ENCODE measurements at regions not wholly inside any gene's neighbourhood (a gene's known extent, or its start where the extent isn't known, plus 50 kb on each side); places are given as distances from the start of the nearest gene placed in this dataset.

DNA sequence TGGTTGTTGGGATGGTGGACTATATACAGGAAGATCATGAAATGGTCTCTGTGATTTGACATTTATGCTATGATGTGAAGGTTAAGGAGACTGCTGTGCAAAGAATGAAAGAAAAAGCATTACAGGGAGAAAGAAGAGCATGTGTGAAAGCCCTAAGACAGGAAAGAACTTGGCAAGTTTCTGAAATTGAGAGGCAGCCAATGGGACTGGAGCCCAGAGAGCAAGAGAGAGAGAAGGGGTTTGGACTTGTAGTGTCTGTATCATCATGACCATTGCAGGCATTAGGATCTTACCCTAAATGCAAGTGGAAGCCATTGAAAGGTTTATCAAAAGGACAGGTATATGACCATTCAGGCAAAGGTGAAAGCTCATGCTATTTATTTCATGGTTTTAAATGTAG lies 147.1 kb downstream of the NAA11 start:
- DNase-seq (ENCODE audit: low read depth), result no peak
- no peak overlapping the region for H3K4me3 ChIP-seq (ENCODE audit: low read depth, low read length)
- TF ChIP-seq, protein P1, sequence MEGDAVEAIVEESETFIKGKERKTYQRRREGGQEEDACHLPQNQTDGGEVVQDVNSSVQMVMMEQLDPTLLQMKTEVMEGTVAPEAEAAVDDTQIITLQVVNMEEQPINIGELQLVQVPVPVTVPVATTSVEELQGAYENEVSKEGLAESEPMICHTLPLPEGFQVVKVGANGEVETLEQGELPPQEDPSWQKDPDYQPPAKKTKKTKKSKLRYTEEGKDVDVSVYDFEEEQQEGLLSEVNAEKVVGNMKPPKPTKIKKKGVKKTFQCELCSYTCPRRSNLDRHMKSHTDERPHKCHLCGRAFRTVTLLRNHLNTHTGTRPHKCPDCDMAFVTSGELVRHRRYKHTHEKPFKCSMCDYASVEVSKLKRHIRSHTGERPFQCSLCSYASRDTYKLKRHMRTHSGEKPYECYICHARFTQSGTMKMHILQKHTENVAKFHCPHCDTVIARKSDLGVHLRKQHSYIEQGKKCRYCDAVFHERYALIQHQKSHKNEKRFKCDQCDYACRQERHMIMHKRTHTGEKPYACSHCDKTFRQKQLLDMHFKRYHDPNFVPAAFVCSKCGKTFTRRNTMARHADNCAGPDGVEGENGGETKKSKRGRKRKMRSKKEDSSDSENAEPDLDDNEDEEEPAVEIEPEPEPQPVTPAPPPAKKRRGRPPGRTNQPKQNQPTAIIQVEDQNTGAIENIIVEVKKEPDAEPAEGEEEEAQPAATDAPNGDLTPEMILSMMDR (IDR thresholded peaks at IDR 0.05; ENCODE audit: low read depth, low read length), result no peak
- TF ChIP-seq, protein P2, sequence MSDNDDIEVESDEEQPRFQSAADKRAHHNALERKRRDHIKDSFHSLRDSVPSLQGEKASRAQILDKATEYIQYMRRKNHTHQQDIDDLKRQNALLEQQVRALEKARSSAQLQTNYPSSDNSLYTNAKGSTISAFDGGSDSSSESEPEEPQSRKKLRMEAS (IDR thresholded peaks at IDR 0.05; ENCODE audit: low read depth, low read length), result no peak
- TF ChIP-seq POLR2A (IDR thresholded peaks at IDR 0.05; ENCODE audit: extremely low read depth, insufficient read length) (no peak), MYC (IDR thresholded peaks at IDR 0.05; ENCODE audit: low read depth, low read length) (no peak)

DNA sequence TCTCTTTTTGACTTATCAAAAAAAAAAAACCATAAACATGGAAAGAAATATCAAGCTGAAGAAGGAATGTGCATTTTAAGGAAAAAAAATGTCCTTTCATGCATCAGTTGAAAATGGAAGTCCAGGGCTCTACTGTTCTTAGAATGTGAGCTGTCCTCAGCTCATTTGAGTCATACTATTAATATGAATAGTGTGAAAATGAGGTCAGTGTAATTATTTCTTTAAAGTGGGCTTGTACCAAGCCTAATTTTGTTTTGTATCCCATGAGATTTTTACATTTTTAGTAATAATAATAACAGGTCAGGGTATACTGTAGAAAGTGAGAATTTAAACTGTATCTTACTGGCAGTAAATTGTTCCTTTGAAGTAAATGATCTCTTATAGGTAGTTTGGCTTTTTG lies 148.5 kb downstream of the NAA11 start:
- no peak overlapping the region for H3K4me3 ChIP-seq (ENCODE audit: low read depth, low read length)
- DNase-seq (ENCODE audit: low read depth), result no peak
- TF ChIP-seq, protein P1 (IDR thresholded peaks at IDR 0.05; ENCODE audit: low read depth, low read length), result no peak
- no peak for TF ChIP-seq MYC (IDR thresholded peaks at IDR 0.05; ENCODE audit: low read depth, low read length)
- TF ChIP-seq, protein P2 (IDR thresholded peaks at IDR 0.05; ENCODE audit: low read depth, low read length), result no peak
- TF ChIP-seq POLR2A (IDR thresholded peaks at IDR 0.05; ENCODE audit: extremely low read depth, insufficient read length), result no peak

DNA sequence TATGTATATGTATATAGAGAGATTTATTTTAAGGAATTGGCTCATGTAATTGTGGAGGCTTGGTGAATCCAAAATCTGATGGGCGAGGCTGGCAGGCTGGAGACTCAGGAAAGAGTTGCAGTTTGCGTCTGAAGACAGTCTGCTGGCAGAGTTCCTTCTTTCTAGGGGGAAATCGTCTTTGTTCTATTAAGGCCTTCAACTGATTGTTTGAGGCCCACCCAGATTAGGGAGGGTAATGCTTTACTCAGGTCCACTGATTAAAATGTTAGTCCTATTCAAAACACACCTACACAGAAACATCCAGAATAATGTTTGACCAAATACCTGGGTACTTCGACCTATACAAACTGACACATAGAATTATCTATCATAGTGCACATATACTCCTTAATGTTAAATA lies 149.5 kb downstream of the NAA11 start:
- DNase-seq (ENCODE audit: low read depth), result no peak
- TF ChIP-seq, protein P1 (IDR thresholded peaks at IDR 0.05; ENCODE audit: low read depth, low read length), result no peak
- TF ChIP-seq MYC (IDR thresholded peaks at IDR 0.05; ENCODE audit: low read depth, low read length) (no peak), POLR2A (IDR thresholded peaks at IDR 0.05; ENCODE audit: extremely low read depth, insufficient read length) (no peak)
- TF ChIP-seq, protein P2 (IDR thresholded peaks at IDR 0.05; ENCODE audit: low read depth, low read length), result no peak
- no peak overlapping the region for H3K4me3 ChIP-seq (ENCODE audit: low read depth, low read length)

DNA sequence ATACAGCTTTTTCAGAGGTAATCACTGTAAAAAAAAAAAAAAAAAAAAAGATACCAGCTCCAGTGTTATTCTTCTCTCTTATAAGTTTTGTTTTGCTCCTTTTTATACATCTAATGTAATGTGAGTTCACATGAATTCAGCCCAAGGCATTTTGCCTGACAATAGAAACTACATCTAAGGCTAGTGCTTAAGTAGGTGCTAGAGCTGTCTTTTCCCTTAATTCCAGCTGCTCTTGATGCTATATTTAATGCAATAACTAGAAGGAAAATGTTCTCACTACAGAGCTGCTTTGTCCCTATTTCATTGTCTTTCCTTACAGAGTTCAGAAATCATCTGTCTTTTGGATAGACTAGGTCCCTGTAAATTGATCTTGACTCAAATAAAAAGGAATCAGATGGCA lies 150.1 kb downstream of the NAA11 start:
- TF ChIP-seq MYC (IDR thresholded peaks at IDR 0.05; ENCODE audit: low read depth, low read length), result no peak
- TF ChIP-seq POLR2A (IDR thresholded peaks at IDR 0.05; ENCODE audit: extremely low read depth, insufficient read length), result no peak
- TF ChIP-seq, protein P1 (IDR thresholded peaks at IDR 0.05; ENCODE audit: low read depth, low read length), result no peak
- no peak for DNase-seq (ENCODE audit: low read depth)
- no peak overlapping the region for H3K4me3 ChIP-seq (ENCODE audit: low read depth, low read length)

DNA sequence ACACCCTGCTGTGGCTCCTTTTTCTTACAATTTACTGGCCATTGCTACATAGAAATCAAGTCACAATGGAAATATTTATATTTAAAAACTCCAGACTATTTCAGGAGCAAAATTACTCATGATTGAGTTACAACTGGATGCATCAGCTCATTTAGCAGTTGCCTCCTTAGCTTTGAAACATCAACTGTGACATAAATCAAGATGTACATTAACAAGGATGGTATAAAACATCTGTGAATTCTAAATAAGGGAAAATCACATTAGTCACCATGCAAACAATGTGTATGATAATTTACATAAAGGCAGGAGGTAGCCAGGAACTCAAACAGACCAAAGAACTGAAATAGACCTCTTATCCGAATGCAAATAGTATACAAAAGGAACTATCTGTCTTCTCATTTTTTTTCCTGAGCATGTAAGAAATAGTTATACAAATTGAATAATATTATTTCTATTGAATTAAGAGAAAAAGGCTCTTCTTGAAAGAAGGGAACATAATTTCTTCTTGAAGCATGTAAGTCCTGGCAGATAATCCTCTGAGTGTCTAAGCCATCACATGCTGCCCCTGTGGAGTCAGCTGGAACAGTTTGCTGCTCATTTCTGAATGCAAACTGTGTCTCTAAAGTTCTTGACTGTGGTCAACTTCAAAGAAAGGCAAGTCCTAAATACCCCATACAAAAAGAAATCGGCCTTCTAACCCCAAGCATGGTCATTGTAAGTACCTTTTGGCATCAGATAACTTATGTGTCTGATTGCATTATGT lies 151.2 kb downstream of the NAA11 start:
- no peak for DNase-seq (ENCODE audit: low read depth)
- no peak for TF ChIP-seq MYC (IDR thresholded peaks at IDR 0.05; ENCODE audit: low read depth, low read length)
- TF ChIP-seq, protein P2 (IDR thresholded peaks at IDR 0.05; ENCODE audit: low read depth, low read length), result no peak
- TF ChIP-seq POLR2A (IDR thresholded peaks at IDR 0.05; ENCODE audit: extremely low read depth, insufficient read length), result no peak
- TF ChIP-seq, protein P1 (IDR thresholded peaks at IDR 0.05; ENCODE audit: low read depth, low read length), result no peak

More for the DNA sequence above, 151.2 kb downstream of the NAA11 start:
- no peak overlapping the region for H3K4me3 ChIP-seq (ENCODE audit: low read depth, low read length)

Measured in NB4 (cell line).